Neutrophil (primary cell): ENCODE measurements at regions not wholly inside any gene's neighbourhood (a gene's known extent, or its start where the extent isn't known, plus 50 kb on each side); places are given as distances from the start of the nearest gene placed in this dataset.

Experiments
- H3K27ac ChIP-seq: fragments of 200-600 bp; sonication (generic); 2 replicates; pipeline ENCODE4 v1.5.1; 2016; ENCODE audit warnings: mild to moderate bottlenecking, moderate library complexity
- H3K27me3 ChIP-seq: fragments of 200-600 bp; sonication (generic); 2 replicates; pipeline ENCODE4 v1.6.0; 2016; ENCODE audit warnings: mild to moderate bottlenecking
- H3K36me3 ChIP-seq: fragments of 200-600 bp; sonication (generic); 2 replicates; pipeline ENCODE4 v1.5.1; 2017
- H3K4me1 ChIP-seq, 2 experiments: fragments of 200-600 bp in 1 of 2; sonication (generic) in 1 of 2; 1 replicate in 1 of 2; 2 replicates in 1 of 2; pipeline versions ENCODE4 v1.5.1 to v1.6.1; 2013 to 2016; ENCODE audit warnings: low read depth in 1 of 2, low read length in 1 of 2, mild to moderate bottlenecking in 1 of 2, moderate library complexity in 1 of 2; ENCODE audit not compliant: control insufficient read depth in 1 of 2, insufficient read depth in 1 of 2
- H3K4me3 ChIP-seq, 2 experiments: fragments of 200-600 bp in 1 of 2; sonication (generic) in 1 of 2; 1 replicate in 1 of 2; 2 replicates in 1 of 2; pipeline ENCODE4 v1.5.1; 2013 to 2016; ENCODE audit warnings: low read depth in 1 of 2, low read length in 1 of 2, mild to moderate bottlenecking in 1 of 2, moderate library complexity in 1 of 2
- H3K9me3 ChIP-seq: fragments of 200-600 bp; sonication (generic); 2 replicates; pipeline ENCODE4 v1.5.1; 2016
- CTCF ChIP-seq: fragments of 200-600 bp; sonication (generic); IDR thresholded peaks from 2 replicates; pipeline ENCODE4 v1.5.1; 2016; ENCODE audit warnings: antibody characterized with exemption

GRCh38 chr5:168168978-168169698 lies 122.3 kb upstream of the WWC1 start:
- no peak overlapping the region for H3K27ac ChIP-seq

GRCh38 chr5:168169791-168170190 lies 121.7 kb upstream of the WWC1 start:
- Histone ChIP-seq H3K27ac (no peak overlapping the region), H3K4me3 (no peak overlapping the region), H3K9me3 (no peaks in the 10 kb centered on the region), H3K36me3 (no peaks in the 10 kb centered on the region), H3K27me3 (peaks cover 17% of the 10 kb centered on the region), H3K4me1 (no peaks in the 10 kb centered on the region)
- TF ChIP-seq CTCF, result no peak

More at GRCh38 chr5:168168978-168169698, 122.3 kb upstream of the WWC1 start:
- Histone ChIP-seq H3K9me3 (no peaks in the 10 kb centered on the region), H3K27me3 (peaks cover 17% of the 10 kb centered on the region), H3K4me1 (no peaks in the 10 kb centered on the region), H3K36me3 (no peaks in the 10 kb centered on the region), H3K4me3 (no peak overlapping the region)
- TF ChIP-seq CTCF, result no peak

GRCh38 chr5:168171901-168172759 lies 119.3 kb upstream of the WWC1 start:
- TF ChIP-seq CTCF, result no peak
- no peaks in the 10 kb centered on the region for H3K9me3 ChIP-seq
- H3K4me3 ChIP-seq, result no peak overlapping the region
- no peaks in the 10 kb centered on the region for H3K36me3 ChIP-seq
- H3K4me1 ChIP-seq, result no peaks in the 10 kb centered on the region
- no peak overlapping the region for H3K27ac ChIP-seq
- no peaks in the 10 kb centered on the region for H3K27me3 ChIP-seq

- Histone ChIP-seq H3K4me3 (no peak overlapping the region), H3K27ac (no peak overlapping the region), H3K27me3 (no peaks in the 10 kb centered on the region), H3K9me3 (no peaks in the 10 kb centered on the region), H3K36me3 (no peaks in the 10 kb centered on the region), H3K4me1 (no peaks in the 10 kb centered on the region)
- TF ChIP-seq CTCF, result no peak
These were observed 118.7 kb upstream of the WWC1 start for GRCh38 chr5:168172760-168173223.

GRCh38 chr5:168174376-168174775 lies 117.1 kb upstream of the WWC1 start:
- Histone ChIP-seq H3K36me3 (no peaks in the 10 kb centered on the region), H3K9me3 (no peaks in the 10 kb centered on the region)
- TF ChIP-seq CTCF, result no peak

More at GRCh38 chr5:168174376-168174775, 117.1 kb upstream of the WWC1 start:
- Histone ChIP-seq H3K27ac (no peak overlapping the region), H3K27me3 (no peaks in the 10 kb centered on the region), H3K4me3 (no peak overlapping the region), H3K4me1 (no peaks in the 10 kb centered on the region)
